ENCODE measurements at regions not wholly inside any gene's neighbourhood (a gene's known extent, or its start where the extent isn't known, plus 50 kb on each side); places are given as distances from the start of the nearest gene placed in this dataset.

- POLR2A ChIA-PET (ENCODE audit: unreplicated experiment): no interaction called here
- TF ChIP-seq POLR2A (IDR thresholded peaks at IDR 0.05; ENCODE audit: low read depth, low read length) (no peak), RFX5 (IDR thresholded peaks at IDR 0.05; ENCODE audit: low read depth, low read length) (no peak), NFE2L2 (IDR thresholded peaks at IDR 0.05; ENCODE audit: low read depth, low read length) (no peak)
- no peak overlapping the region for H3K4ac ChIP-seq (ENCODE audit: low read depth, low read length)
- no TSS peak for BruUV-seq (replicated peaks)
- no peak overlapping the region for H3K18ac ChIP-seq (ENCODE audit: low read depth, low read length)
- intact Hi-C loops (cut with micrococcal nuclease): no loop called here
- no peaks in the 10 kb centered on the region for H3K9me1 ChIP-seq (ENCODE audit: insufficient read depth, low read length)
- DNase-seq: no peak
- H3K4me3 ChIP-seq (ENCODE audit: insufficient read depth, low read depth, low read length): no peak overlapping the region
- no peak overlapping the region for H3K23ac ChIP-seq (ENCODE audit: low read depth, low read length)
- H2BK120ac ChIP-seq (ENCODE audit: low read depth, low read length): no peak overlapping the region
- dilution Hi-C loops (cut with HindIII; ENCODE audit: low sequenced_read_pairs, unreplicated experiment): no loop called here
- no peak overlapping the region for H3K27ac ChIP-seq (ENCODE audit: insufficient read depth, low read length)
- no peak for ATAC-seq (ENCODE audit: low read depth)
- H3K4me2 ChIP-seq (ENCODE audit: low read depth, low read length): no peak overlapping the region
- no peak overlapping the region for H2BK5ac ChIP-seq (ENCODE audit: low read depth, low read length, poor library complexity, severe bottlenecking)
- H2AFZ ChIP-seq (replicated peaks; ENCODE audit: low read length, poor library complexity): no peak overlapping the region
- no peak overlapping the region for H4K8ac ChIP-seq (ENCODE audit: low read depth in 2 of 2, low read length in 2 of 2)
- no peak overlapping the region for H3K9ac ChIP-seq (ENCODE audit: low read depth, low read length)
- H3K56ac ChIP-seq (ENCODE audit: extremely low read depth, insufficient read depth, low read length): no peak overlapping the region
- H2AK5ac ChIP-seq (ENCODE audit: low read depth, low read length): no peak overlapping the region
- no peak overlapping the region for H4K91ac ChIP-seq (ENCODE audit: insufficient read depth, low read depth, low read length)
- no peak overlapping the region for H3K14ac ChIP-seq (replicated peaks; ENCODE audit: low read depth, low read length)
- H3K36me3 ChIP-seq (ENCODE audit: control insufficient read depth, insufficient read depth, low read length): no peaks in the 10 kb centered on the region
- CTCF ChIA-PET: no interaction called here
- H2BK15ac ChIP-seq (ENCODE audit: low read depth, low read length): no peak overlapping the region
- H2BK20ac ChIP-seq (ENCODE audit: low read depth, low read length): no peak overlapping the region
- no peaks in the 10 kb centered on the region for H3K9me3 ChIP-seq (ENCODE audit: control insufficient read depth, insufficient read depth, low read length)
- H3K27me3 ChIP-seq (ENCODE audit: control insufficient read depth, insufficient read depth, low read length): peaks cover 5% of the 10 kb centered on the region
- WGBS, 2 experiments (ENCODE audit: extremely low coverage in 2 of 2, insufficient read length in 1 of 2): 40% methylated on average over 1 of the region's 5 CpGs; no CpG with 5 or more reads in 1 of the 2 experiments
- in situ Hi-C loops (cut with MboI; ENCODE audit: low sequenced_read_pairs): no loop called here
- H4K5ac ChIP-seq (ENCODE audit: low read depth, low read length): no peak overlapping the region
- no peaks in the 10 kb centered on the region for H4K20me1 ChIP-seq (ENCODE audit: insufficient read depth, low read length)
- H3K4me1 ChIP-seq (ENCODE audit: control insufficient read depth, insufficient read depth, low read length): no peaks in the 10 kb centered on the region
- H2AK9ac ChIP-seq (replicated peaks; ENCODE audit: low read depth, low read length, poor library complexity): no peak overlapping the region
- H3K79me1 ChIP-seq (ENCODE audit: low read depth in 1 of 2, low read length in 2 of 2): no peaks in the 10 kb centered on the region
Observed at GRCh38 chr6:156508126-156508525, 269.1 kb upstream of the ARID1B start.
